ENCODE measurements at regions not wholly inside any gene's neighbourhood (a gene's known extent, or its start where the extent isn't known, plus 50 kb on each side); places are given as distances from the start of the nearest gene placed in this dataset.
"Not testable (repeated sequence)": the region's sequence is repeated elsewhere in the genome, so short reads cannot be mapped to it uniquely, and the experiment has no call there.

- TF ChIP-seq ADNP (tag; IDR thresholded peaks at IDR 0.05); ZFX (CRISPR knock-in tag; IDR thresholded peaks at IDR 0.05); E2F1 (CRISPR knock-in tag; IDR thresholded peaks at IDR 0.05); TAF1 (IDR thresholded peaks at IDR 0.05; ENCODE audit: control insufficient read depth, extremely low read depth, insufficient read depth, low read length, severe bottlenecking); SMARCA4 (IDR thresholded peaks at IDR 0.05); ARHGAP35 (IDR thresholded peaks at IDR 0.05; ENCODE audit: partially characterized antibody); ATF6 (CRISPR knock-in tag; IDR thresholded peaks at IDR 0.05); ELF1 (tag; IDR thresholded peaks at IDR 0.05); MCM5 (IDR thresholded peaks at IDR 0.05; ENCODE audit: low read depth); NBN (IDR thresholded peaks at IDR 0.05; ENCODE audit: low read depth); POLR2A (conservative IDR thresholded peaks at IDR 0.05); CTCF (IDR thresholded peaks at IDR 0.05 in 2 of 3, conservative IDR thresholded peaks at IDR 0.05 in 1 of 3; ENCODE audit: insufficient read depth in 2 of 3, low read depth in 1 of 3, low read length in 3 of 3); NFYB (IDR thresholded peaks at IDR 0.05; ENCODE audit: extremely low read depth, insufficient read length): not testable (repeated sequence)
- TF ChIP-seq, protein P1, sequence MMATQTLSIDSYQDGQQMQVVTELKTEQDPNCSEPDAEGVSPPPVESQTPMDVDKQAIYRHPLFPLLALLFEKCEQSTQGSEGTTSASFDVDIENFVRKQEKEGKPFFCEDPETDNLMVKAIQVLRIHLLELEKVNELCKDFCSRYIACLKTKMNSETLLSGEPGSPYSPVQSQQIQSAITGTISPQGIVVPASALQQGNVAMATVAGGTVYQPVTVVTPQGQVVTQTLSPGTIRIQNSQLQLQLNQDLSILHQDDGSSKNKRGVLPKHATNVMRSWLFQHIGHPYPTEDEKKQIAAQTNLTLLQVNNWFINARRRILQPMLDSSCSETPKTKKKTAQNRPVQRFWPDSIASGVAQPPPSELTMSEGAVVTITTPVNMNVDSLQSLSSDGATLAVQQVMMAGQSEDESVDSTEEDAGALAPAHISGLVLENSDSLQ (IDR thresholded peaks at IDR 0.05), result not testable (repeated sequence)
Observed at GRCh38 chr2:221984376-221984775, 314.4 kb downstream of the PAX3 start.

All from K562 (cell line).